Muscle layer of duodenum (tissue), 2 donors: ENCODE measurements at regions not wholly inside any gene's neighbourhood (a gene's known extent, or its start where the extent isn't known, plus 50 kb on each side); places are given as distances from the start of the nearest gene placed in this dataset.

Source experiments
- H3K27ac ChIP-seq: one replicate; pipeline ENCODE4 v1.7.0; 2013; ENCODE audit warnings: mild to moderate bottlenecking, low read length
- H3K27me3 ChIP-seq: one replicate; pipeline ENCODE4 v1.7.0; 2013; ENCODE audit warnings: low read depth, mild to moderate bottlenecking, control low read depth, low read length
- H3K36me3 ChIP-seq, 2 donors: one replicate each; pipeline ENCODE4 v1.7.0; 2013; ENCODE audit warnings: low read length in 2 of 2, control low read depth in 1 of 2, mild to moderate bottlenecking in 1 of 2; ENCODE audit not compliant: insufficient read depth in 2 of 2, control insufficient read depth in 1 of 2
- H3K4me1 ChIP-seq, 2 donors: one replicate each; pipeline ENCODE4 v1.7.0; 2013; ENCODE audit warnings: low read length in 2 of 2, mild to moderate bottlenecking in 2 of 2, control low read depth in 1 of 2, moderate library complexity in 1 of 2; ENCODE audit not compliant: insufficient read depth in 2 of 2, control insufficient read depth in 1 of 2
- H3K4me3 ChIP-seq, 2 donors: one replicate each; pipeline ENCODE4 v1.7.0; 2013; ENCODE audit warnings: low read length in 2 of 2, low read depth in 1 of 2, mild to moderate bottlenecking in 1 of 2
- H3K9me3 ChIP-seq, 2 donors: one replicate each; pipeline ENCODE4 v1.7.0; 2013; ENCODE audit warnings: low read length in 2 of 2, control low read depth in 1 of 2, mild to moderate bottlenecking in 1 of 2; ENCODE audit not compliant: control insufficient read depth in 1 of 2
- donor health status: healthy.

DNA sequence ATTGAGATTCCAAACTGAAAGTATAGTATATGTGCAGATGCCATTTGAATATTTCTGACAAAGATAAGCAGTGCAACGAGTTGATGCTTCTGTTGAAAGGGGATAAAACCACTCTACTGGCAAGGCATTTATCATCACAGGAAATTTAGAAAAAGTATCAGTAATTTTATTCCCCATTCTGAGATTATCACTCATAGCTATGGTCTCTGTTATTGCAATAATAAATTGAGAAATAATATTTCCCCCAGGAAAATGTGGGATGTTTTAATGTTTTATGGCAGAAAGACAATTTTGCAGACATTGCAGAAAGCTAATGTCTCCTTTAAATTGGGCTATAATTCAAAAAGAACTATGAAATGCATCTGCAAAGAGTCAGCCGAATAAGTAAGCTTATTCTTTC is 1612.7 kb upstream of the ACO1 start:
- no peaks in the 10 kb centered on the region for H3K27me3 ChIP-seq
- no peak overlapping the region for H3K4me3 ChIP-seq
- H3K9me3 ChIP-seq: no peaks in the 10 kb centered on the region
- H3K36me3 ChIP-seq: no peaks in the 10 kb centered on the region
- H3K4me1 ChIP-seq: no peaks in the 10 kb centered on the region
- no peak overlapping the region for H3K27ac ChIP-seq

GRCh38 chr9:30773427-30773826 is 1611.0 kb upstream of the ACO1 start:
- Histone ChIP-seq H3K27ac (no peak overlapping the region), H3K9me3 (no peaks in the 10 kb centered on the region), H3K4me3 (no peak overlapping the region), H3K36me3 (no peaks in the 10 kb centered on the region), H3K4me1 (no peaks in the 10 kb centered on the region), H3K27me3 (no peaks in the 10 kb centered on the region)

- H3K36me3 ChIP-seq: no peaks in the 10 kb centered on the region
- H3K27ac ChIP-seq: no peak overlapping the region
- H3K4me3 ChIP-seq: no peak overlapping the region
- H3K27me3 ChIP-seq: no peaks in the 10 kb centered on the region
- no peaks in the 10 kb centered on the region for H3K9me3 ChIP-seq
- no peaks in the 10 kb centered on the region for H3K4me1 ChIP-seq
Observed at GRCh38 chr9:30774326-30774725, 1610.1 kb upstream of the ACO1 start.

DNA sequence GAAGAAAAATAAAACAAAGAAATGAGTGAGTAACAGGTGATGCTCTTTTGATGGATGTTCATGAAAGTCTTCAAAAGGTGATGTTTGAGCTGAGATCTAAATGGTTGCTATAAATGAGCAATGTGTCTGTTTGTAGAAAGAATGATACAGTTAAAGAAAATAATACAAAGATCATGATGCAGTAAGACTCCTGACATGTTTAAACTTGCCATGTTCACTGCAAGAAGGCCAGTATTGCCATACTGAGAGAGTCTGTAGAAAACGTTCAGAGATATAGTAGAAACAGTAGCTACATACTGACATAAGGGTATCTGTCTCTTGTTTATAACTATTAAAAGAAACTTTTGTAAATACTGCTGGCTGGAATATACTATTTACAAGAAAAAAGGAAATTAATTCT is 1609.2 kb upstream of the ACO1 start:
- Histone ChIP-seq H3K27me3 (no peaks in the 10 kb centered on the region), H3K4me1 (no peaks in the 10 kb centered on the region), H3K9me3 (no peaks in the 10 kb centered on the region), H3K27ac (no peak overlapping the region), H3K36me3 (no peaks in the 10 kb centered on the region), H3K4me3 (no peak overlapping the region)

- no peaks in the 10 kb centered on the region for H3K36me3 ChIP-seq
- no peaks in the 10 kb centered on the region for H3K9me3 ChIP-seq
- H3K27me3 ChIP-seq: no peaks in the 10 kb centered on the region
- no peaks in the 10 kb centered on the region for H3K4me1 ChIP-seq
- no peak overlapping the region for H3K27ac ChIP-seq
- no peak overlapping the region for H3K4me3 ChIP-seq
Observed at GRCh38 chr9:30796764-30797163, 1587.7 kb upstream of the ACO1 start.

DNA sequence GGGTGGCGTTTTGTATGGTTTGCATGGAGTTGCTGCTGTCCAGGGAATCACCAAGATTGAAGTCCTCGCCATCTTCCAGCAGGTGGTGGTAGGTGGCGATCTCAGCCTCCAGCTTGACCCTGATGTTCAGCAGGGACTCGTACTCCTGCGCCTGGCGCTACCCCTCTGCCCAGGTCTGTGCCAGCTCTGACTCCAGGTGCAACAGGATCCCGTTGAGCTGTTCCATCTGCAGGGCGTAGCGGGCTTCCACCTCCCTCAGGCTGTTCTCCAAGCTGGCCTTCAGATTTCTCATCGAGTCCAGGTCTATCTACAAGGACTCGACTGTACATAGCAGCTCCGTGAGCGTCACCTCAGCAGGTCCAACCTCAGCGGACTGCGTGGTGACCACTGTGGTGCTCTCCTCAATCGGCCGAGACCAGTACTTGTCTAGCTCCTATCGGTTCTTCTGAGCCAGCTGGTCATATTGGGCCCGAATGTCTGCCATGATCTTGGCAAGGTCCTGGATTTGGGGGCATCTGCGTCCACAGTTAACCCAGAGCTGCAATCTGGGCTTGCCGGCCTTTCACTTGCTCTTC is 1584.8 kb upstream of the ACO1 start:
- Histone ChIP-seq H3K4me1 (no peaks in the 10 kb centered on the region), H3K4me3 (no peak overlapping the region), H3K9me3 (no peaks in the 10 kb centered on the region), H3K27ac (no peak overlapping the region), H3K27me3 (no peaks in the 10 kb centered on the region), H3K36me3 (no peaks in the 10 kb centered on the region)

- no peak overlapping the region for H3K4me3 ChIP-seq
- H3K9me3 ChIP-seq: no peaks in the 10 kb centered on the region
- no peak overlapping the region for H3K27ac ChIP-seq
- H3K36me3 ChIP-seq: no peaks in the 10 kb centered on the region
- H3K4me1 ChIP-seq: no peaks in the 10 kb centered on the region
- no peaks in the 10 kb centered on the region for H3K27me3 ChIP-seq
Observed at GRCh38 chr9:30800421-30800820, 1584.0 kb upstream of the ACO1 start.

DNA sequence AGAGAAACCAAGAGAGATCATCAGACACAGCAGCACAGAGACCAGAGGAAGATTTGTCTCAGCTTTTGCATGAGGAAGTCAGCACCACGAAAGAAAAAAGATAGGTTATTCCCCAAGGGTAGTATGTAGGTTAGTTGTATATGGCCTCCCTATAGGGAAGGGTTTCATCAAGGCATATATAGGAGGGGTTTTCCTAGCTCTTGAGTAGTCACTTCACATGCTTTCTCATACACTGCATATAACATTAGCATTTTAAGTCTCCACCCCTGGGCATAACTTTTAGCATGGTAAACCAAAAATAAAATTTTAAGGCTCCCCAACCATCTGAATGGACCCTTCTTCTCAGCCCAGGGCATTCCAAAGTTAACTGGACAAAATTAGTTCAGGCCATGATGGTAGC is 1571.6 kb upstream of the ACO1 start:
- no peaks in the 10 kb centered on the region for H3K27me3 ChIP-seq
- H3K9me3 ChIP-seq: no peaks in the 10 kb centered on the region
- H3K4me3 ChIP-seq: no peak overlapping the region
- no peaks in the 10 kb centered on the region for H3K4me1 ChIP-seq
- no peak overlapping the region for H3K27ac ChIP-seq
- no peaks in the 10 kb centered on the region for H3K36me3 ChIP-seq

DNA sequence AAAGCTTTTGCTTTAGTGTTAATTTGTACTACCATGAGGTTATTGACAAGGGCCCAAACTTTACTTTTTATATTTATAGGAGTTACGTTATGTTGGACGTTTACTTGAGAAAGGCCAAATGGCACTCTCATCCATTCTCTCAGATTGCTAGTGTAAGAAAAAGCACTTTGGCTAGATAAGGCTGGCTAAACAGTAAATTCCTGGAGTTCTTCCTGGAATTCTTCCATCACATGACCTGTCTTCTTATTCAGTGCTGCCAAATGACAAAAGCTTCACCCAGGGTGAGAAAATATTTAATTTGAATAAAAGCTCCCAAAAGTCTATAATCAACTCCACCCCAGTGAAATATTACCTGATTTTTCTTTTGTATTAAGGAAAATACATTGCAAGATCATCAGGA is 1568.9 kb upstream of the ACO1 start:
- Histone ChIP-seq H3K36me3 (no peaks in the 10 kb centered on the region), H3K4me1 (no peaks in the 10 kb centered on the region), H3K4me3 (no peak overlapping the region), H3K27me3 (no peaks in the 10 kb centered on the region), H3K27ac (no peak overlapping the region), H3K9me3 (no peaks in the 10 kb centered on the region)

GRCh38 chr9:30845136-30845535 is 1539.3 kb upstream of the ACO1 start:
- Histone ChIP-seq H3K4me1 (no peaks in the 10 kb centered on the region), H3K4me3 (no peak overlapping the region), H3K27ac (no peak overlapping the region), H3K27me3 (no peaks in the 10 kb centered on the region), H3K9me3 (no peaks in the 10 kb centered on the region), H3K36me3 (no peaks in the 10 kb centered on the region)

- no peak overlapping the region for H3K4me3 ChIP-seq
- no peaks in the 10 kb centered on the region for H3K36me3 ChIP-seq
- H3K4me1 ChIP-seq: no peaks in the 10 kb centered on the region
- peaks cover 0 to 4% of the 10 kb centered on the region in 2 donors for H3K9me3 ChIP-seq
- no peak overlapping the region for H3K27ac ChIP-seq
- H3K27me3 ChIP-seq: no peaks in the 10 kb centered on the region
Observed at GRCh38 chr9:30846651-30847050, 1537.8 kb upstream of the ACO1 start.

DNA sequence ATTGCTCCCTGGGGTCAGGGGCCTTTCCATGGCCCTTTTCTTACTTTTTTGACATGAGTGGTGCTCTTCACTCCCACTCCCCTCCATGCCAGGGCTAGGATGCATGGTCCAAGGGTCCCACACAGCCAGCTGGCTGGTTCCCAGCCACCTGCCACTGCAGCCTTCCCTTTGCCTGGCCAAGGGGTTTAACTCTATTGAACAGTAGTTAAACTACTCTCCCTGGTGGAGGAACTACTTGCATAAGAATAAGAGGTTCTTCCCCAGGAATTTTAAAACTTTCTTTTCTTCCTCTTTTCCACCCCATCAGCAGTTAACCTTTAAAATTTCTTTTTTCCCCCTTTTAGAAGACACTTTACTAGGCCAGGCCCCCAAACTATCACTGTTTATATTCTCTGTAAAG is 1532.8 kb upstream of the ACO1 start:
- H3K4me1 ChIP-seq: no peaks in the 10 kb centered on the region
- H3K27ac ChIP-seq: no peak overlapping the region
- peaks cover 0 to 4% of the 10 kb centered on the region in 2 donors for H3K9me3 ChIP-seq

More for the DNA sequence above, 1532.8 kb upstream of the ACO1 start:
- Histone ChIP-seq H3K36me3 (no peaks in the 10 kb centered on the region), H3K27me3 (no peaks in the 10 kb centered on the region), H3K4me3 (no peak overlapping the region)
